Endothelial cell of umbilical vein (primary cell): ENCODE measurements at regions not wholly inside any gene's neighbourhood (a gene's known extent, or its start where the extent isn't known, plus 50 kb on each side); places are given as distances from the start of the nearest gene placed in this dataset.
A peak's percentile ranks its signal among the peaks of the same experiment; 100 is the strongest.

Experiments used
- BruUV-seq: library from RNA; stranded (reverse); fragments of 400-500 nt; replicated peaks from 2 replicates; lab custom pipeline; 2021; lab: Mats Ljungman, UMichigan
- CTCF ChIA-PET: fragments of 300-600, 350-600 bp; sonication (Branson Sonifier 250); formaldehyde crosslinking; loops from one replicate; lab custom pipeline; 2021; ENCODE audit warnings: antibody characterized with exemption, inconsistent platforms; lab: Charles Lee
- POLR2A ChIA-PET: fragments of 300-600, 350-600 bp; sonication (Branson Sonifier 250); formaldehyde crosslinking; loops from one replicate; lab custom pipeline; 2021; ENCODE audit warnings: antibody characterized with exemption, inconsistent platforms; lab: Charles Lee
- DNase-seq: peaks from one replicate; pipeline ENCODE4 v3.0.0-alpha.2; 2011; ENCODE audit warnings: low read depth, low spot score
- FAIRE-seq: peaks from 2 replicates; lab custom pipeline; 2011; peaks lifted over from hg19 to GRCh38; lab: Jason Lieb, UNC
- H2AFZ ChIP-seq: 2 replicates; pipeline ENCODE4 v1.6.0; 2012; ENCODE audit warnings: low read depth, low read length, control low read depth, inconsistent platforms
- H3K27ac ChIP-seq: 2 replicates; pipeline ENCODE4 v1.5.1; 2011; ENCODE audit warnings: low read depth, mild to moderate bottlenecking, control low read depth, low read length, moderate library complexity; ENCODE audit not compliant: insufficient read depth
- H3K27me3 ChIP-seq, 2 experiments: 2 replicates each; pipeline versions ENCODE4 v1.6.0 to v1.6.1; 2011; ENCODE audit warnings: low read length in 2 of 2, mixed read lengths in 1 of 2; ENCODE audit not compliant: control insufficient read depth in 2 of 2, insufficient read depth in 2 of 2
- H3K36me3 ChIP-seq, 2 experiments: 2 replicates in 1 of 2; 3 replicates in 1 of 2; pipeline ENCODE4 v1.5.1; 2011; ENCODE audit warnings: low read length in 2 of 2, mild to moderate bottlenecking in 1 of 2, moderate library complexity in 1 of 2; ENCODE audit not compliant: control insufficient read depth in 2 of 2, insufficient read depth in 2 of 2; ENCODE audit errors: extremely low read depth in 1 of 2
- H3K4me1 ChIP-seq: 3 replicates; pipeline ENCODE4 v1.5.1; 2011; ENCODE audit warnings: mild to moderate bottlenecking, low read length; ENCODE audit not compliant: control insufficient read depth, insufficient read depth; ENCODE audit errors: extremely low read depth
- H3K4me2 ChIP-seq: 2 replicates; pipeline ENCODE4 v1.6.1; 2011; ENCODE audit warnings: low read length, control low read depth, mixed read lengths; ENCODE audit not compliant: insufficient read depth
- H3K4me3 ChIP-seq, 3 experiments: fragments of 200-600 bp in 1 of 3; sonication (generic), shearing (Covaris generic) in 1 of 3; replicated peaks in 1 of 3; 2 replicates each; pipeline ENCODE4 v1.5.1; 2011 to 2016; ENCODE audit warnings: control low read depth in 3 of 3, low read length in 3 of 3, mild to moderate bottlenecking in 2 of 3, inconsistent platforms in 1 of 3, low read depth in 1 of 3, moderate library complexity in 1 of 3; ENCODE audit not compliant: insufficient read depth in 1 of 3
- H3K79me2 ChIP-seq: 2 replicates; pipeline ENCODE4 v1.6.0; 2012; ENCODE audit warnings: low read length, inconsistent platforms; ENCODE audit not compliant: control insufficient read depth, insufficient read depth
- H3K9ac ChIP-seq: replicated peaks from 2 replicates; pipeline ENCODE3; 2011; ENCODE audit warnings: low read length, control low read depth; ENCODE audit not compliant: insufficient read depth; ENCODE audit errors: extremely low read depth
- H3K9me1 ChIP-seq: replicated peaks from 3 replicates; pipeline ENCODE4 v1.6.0; 2011; ENCODE audit warnings: mild to moderate bottlenecking, low read length; ENCODE audit not compliant: control insufficient read depth, insufficient read depth; ENCODE audit errors: extremely low read depth
- H3K9me3 ChIP-seq: replicated peaks from 2 replicates; pipeline ENCODE4 v1.5.1; 2012; ENCODE audit warnings: low read length, inconsistent platforms; ENCODE audit not compliant: control insufficient read depth, insufficient read depth
- H4K20me1 ChIP-seq: replicated peaks from 2 replicates; pipeline ENCODE3; 2011; ENCODE audit warnings: mild to moderate bottlenecking, low read length; ENCODE audit not compliant: control insufficient read depth, insufficient read depth; ENCODE audit errors: extremely low read depth
- CTCF ChIP-seq, 2 donors: IDR thresholded peaks; 1 replicate in 1 of 2; 2 replicates in 1 of 2; pipeline ENCODE4 v1.5.1; 2011; ENCODE audit warnings: low read length in 2 of 2, mild to moderate bottlenecking in 2 of 2, moderate library complexity in 2 of 2, control low read depth in 1 of 2, inconsistent platforms in 1 of 2, low read depth in 1 of 2; ENCODE audit not compliant: insufficient read depth in 1 of 2; ENCODE audit errors: extremely low read depth in 1 of 2
- EZH2 ChIP-seq: IDR thresholded peaks from 2 replicates; pipeline ENCODE4 v1.6.1; 2012; ENCODE audit warnings: borderline replicate concordance, low read depth, mild to moderate bottlenecking, moderate library complexity, low read length, inconsistent platforms; ENCODE audit not compliant: severe bottlenecking
- GATA2 ChIP-seq: IDR thresholded peaks from 2 replicates; pipeline ENCODE4 v1.7.0; 2011; ENCODE audit warnings: low read depth, mild to moderate bottlenecking, moderate library complexity, mixed read lengths, low read length; ENCODE audit not compliant: insufficient read length, insufficient read depth
- JUN ChIP-seq: IDR thresholded peaks from 2 replicates; pipeline ENCODE4 v1.6.1; 2011; ENCODE audit warnings: borderline replicate concordance, low read depth; ENCODE audit not compliant: insufficient read length, insufficient read depth
- MAX ChIP-seq: IDR thresholded peaks from 2 replicates; pipeline ENCODE4 v1.6.1; 2011; ENCODE audit not compliant: insufficient read depth, insufficient read length
- MYC ChIP-seq: IDR thresholded peaks from one replicate; pipeline ENCODE4 v1.6.1; 2011; ENCODE audit warnings: mild to moderate bottlenecking, low read depth, low read length
- POLR2A ChIP-seq: IDR thresholded peaks from 2 replicates; pipeline ENCODE4 v1.6.1; 2012; ENCODE audit warnings: low read depth, mild to moderate bottlenecking, control low read depth, low read length
- POLR2AphosphoS5 ChIP-seq: IDR thresholded peaks from 2 replicates; pipeline ENCODE4 v1.6.1; 2012; ENCODE audit warnings: low read depth, mild to moderate bottlenecking, control low read depth, low read length, moderate library complexity; ENCODE audit not compliant: insufficient read depth
- dilution Hi-C: fragments of 300-500 bp; cut with MboI; formaldehyde crosslinking; loops from one replicate; pipeline ENCODE4 v1.15.0; 2019; ENCODE audit warnings: low sequenced_read_pairs; ENCODE audit not compliant: extremely low pct_ligation_motif_present
- intact Hi-C: fragments of 100-400 bp; cut with micrococcal nuclease; formaldehyde crosslinking; loops from one replicate; pipeline ENCODE4 v1.10.0; 2022

DNA sequence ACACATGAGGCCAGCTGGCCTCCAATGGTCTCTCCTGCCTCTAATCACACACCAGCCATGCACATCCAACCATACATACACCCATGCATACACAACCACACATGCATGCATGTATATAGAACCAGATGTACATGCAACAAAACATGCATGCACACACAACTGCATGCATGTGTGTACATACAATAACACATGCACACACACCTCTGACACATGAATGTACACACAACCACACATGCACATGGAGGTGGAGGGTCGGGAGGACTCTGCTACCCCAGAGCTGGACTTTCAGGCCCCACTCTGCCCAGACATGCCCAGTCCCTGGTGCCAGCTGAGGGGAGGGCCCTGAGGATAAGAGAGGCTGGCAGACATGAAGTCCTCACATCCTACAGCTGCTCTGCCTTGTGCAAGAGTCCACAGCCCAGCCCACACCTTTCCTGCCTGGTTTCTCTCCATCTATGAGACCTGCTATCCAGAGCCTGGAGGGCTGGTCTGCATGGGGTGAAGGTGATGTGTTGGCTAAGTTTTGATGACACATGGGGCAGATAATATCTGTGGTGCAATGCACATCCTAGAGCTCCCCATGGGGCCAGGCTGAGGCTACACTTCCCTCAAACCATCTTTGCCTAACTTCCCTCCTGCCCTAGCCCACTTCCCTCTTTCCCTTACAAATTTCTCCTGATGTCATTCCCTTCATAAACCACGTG, 50.9 kb upstream of the SDK2 start:
- dilution Hi-C loops (no loop called here), intact Hi-C loops (no loop called here)
- no peak overlapping the region for H3K4me3 ChIP-seq
- no peaks in the 10 kb centered on the region for H3K27me3 ChIP-seq
- no peaks in the 10 kb centered on the region for H3K9me1 ChIP-seq
- peaks cover 4% of the 10 kb centered on the region for H3K9me3 ChIP-seq
- BruUV-seq: no TSS peak
- H3K36me3 ChIP-seq: no peaks in the 10 kb centered on the region
- no peaks in the 10 kb centered on the region for H3K4me1 ChIP-seq
- TF ChIP-seq CTCF (IDR thresholded peaks at IDR 0.05; ENCODE audit: extremely low read depth in 1 of 2, insufficient read depth in 1 of 2, low read depth in 1 of 2, low read length in 2 of 2) (no peak), MAX (no peak), MYC (no peak), JUN (no peak)
- no peaks in the 10 kb centered on the region for H4K20me1 ChIP-seq
- FAIRE-seq (no peak), DNase-seq (no peak)
- H3K4me2 ChIP-seq: no peak overlapping the region
- ChIA-PET CTCF (no interaction called here), POLR2A (no interaction called here)
- no peaks in the 10 kb centered on the region for H3K79me2 ChIP-seq
- no peak overlapping the region for H3K9ac ChIP-seq
- no peak overlapping the region for H3K27ac ChIP-seq
- H2AFZ ChIP-seq: no peak overlapping the region

DNA sequence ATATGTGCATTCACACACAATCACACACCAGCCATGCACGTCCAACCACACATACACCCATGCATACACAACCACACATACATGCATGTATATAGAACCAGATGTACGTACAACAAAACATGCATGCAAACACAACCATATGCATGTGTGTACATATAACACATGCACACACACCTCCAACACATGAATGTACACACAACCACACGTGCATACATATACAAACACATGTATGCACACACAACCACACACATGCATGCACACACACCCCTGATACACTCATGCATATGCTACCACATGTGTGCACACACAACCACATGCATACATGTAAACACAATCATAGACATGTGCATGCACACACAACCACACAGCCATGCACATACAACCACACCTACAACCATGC, 52.0 kb upstream of the SDK2 start:
- ChIA-PET CTCF (no interaction called here), POLR2A (no interaction called here)

More for the DNA sequence above, 52.0 kb upstream of the SDK2 start:
- H2AFZ ChIP-seq: no peak overlapping the region
- H3K27me3 ChIP-seq: no peaks in the 10 kb centered on the region
- FAIRE-seq (no peak), DNase-seq (no peak)
- H3K4me1 ChIP-seq: no peaks in the 10 kb centered on the region
- H3K36me3 ChIP-seq: no peaks in the 10 kb centered on the region
- H3K79me2 ChIP-seq: no peaks in the 10 kb centered on the region
- no peaks in the 10 kb centered on the region for H4K20me1 ChIP-seq
- no peak overlapping the region for H3K27ac ChIP-seq
- no TSS peak for BruUV-seq
- no peak for TF ChIP-seq POLR2AphosphoS5
- TF ChIP-seq MYC: no peak
- TF ChIP-seq MAX: peak; percentile 16
- TF ChIP-seq POLR2A: no peak
- no peak for TF ChIP-seq CTCF (IDR thresholded peaks at IDR 0.05; ENCODE audit: extremely low read depth in 1 of 2, insufficient read depth in 1 of 2, low read depth in 1 of 2, low read length in 2 of 2)
- no peak for TF ChIP-seq GATA2
- no peak for TF ChIP-seq EZH2
- TF ChIP-seq JUN: no peak
- H3K9ac ChIP-seq: no peak overlapping the region
- no peak overlapping the region for H3K4me3 ChIP-seq
- dilution Hi-C loops: no loop called here
- H3K4me2 ChIP-seq: no peak overlapping the region
- no peaks in the 10 kb centered on the region for H3K9me1 ChIP-seq
- intact Hi-C loops: no loop called here
- H3K9me3 ChIP-seq: peaks cover 3% of the 10 kb centered on the region
